Prostate gland (tissue), 2 donors: ENCODE measurements at regions not wholly inside any gene's neighbourhood (a gene's known extent, or its start where the extent isn't known, plus 50 kb on each side); places are given as distances from the start of the nearest gene placed in this dataset.

Experiments used
- POLR2A ChIP-seq: fragments of 450-650 bp; IDR thresholded peaks from one replicate; pipeline ENCODE4 v1.6.1; 2016; ENCODE audit warnings: antibody characterized with exemption, mild to moderate bottlenecking
- POLR2AphosphoS5 ChIP-seq: sonication (generic); formaldehyde crosslinking; IDR thresholded peaks from one replicate; pipeline ENCODE4 v1.6.1; 2017; ENCODE audit warnings: antibody characterized with exemption
- TF ChIP-seq, protein P1 (sequence below), 4 experiments: fragments of 200-600 bp in 2 of 4; fragments of 450-650 bp in 2 of 4; sonication (generic) in 2 of 4; IDR thresholded peaks; 1 replicate in 3 of 4; 2 replicates in 1 of 4; pipeline ENCODE4 v1.5.1; 2016 to 2019; ENCODE audit warnings: antibody characterized with exemption in 4 of 4, mild to moderate bottlenecking in 2 of 4, moderate library complexity in 2 of 4

DNA sequence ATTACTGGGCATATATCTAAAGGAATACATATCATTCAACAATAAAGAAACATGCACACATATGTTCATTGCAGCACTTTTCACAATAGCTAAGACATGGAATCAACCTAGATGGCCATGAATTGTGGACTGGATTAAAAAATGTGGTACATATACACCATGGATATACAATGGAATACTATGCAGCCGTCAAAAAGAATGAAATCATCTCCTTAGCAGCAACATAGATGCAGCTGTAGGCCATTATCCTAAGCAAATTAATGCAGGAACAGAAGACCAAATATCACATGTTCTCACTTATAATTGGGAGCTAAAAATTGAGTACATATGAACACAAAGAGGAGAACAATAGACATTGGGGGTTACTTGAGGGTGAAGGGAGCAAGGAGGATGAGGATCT is 175.6 kb downstream of the POLR1F start:
- TF ChIP-seq, protein P1, sequence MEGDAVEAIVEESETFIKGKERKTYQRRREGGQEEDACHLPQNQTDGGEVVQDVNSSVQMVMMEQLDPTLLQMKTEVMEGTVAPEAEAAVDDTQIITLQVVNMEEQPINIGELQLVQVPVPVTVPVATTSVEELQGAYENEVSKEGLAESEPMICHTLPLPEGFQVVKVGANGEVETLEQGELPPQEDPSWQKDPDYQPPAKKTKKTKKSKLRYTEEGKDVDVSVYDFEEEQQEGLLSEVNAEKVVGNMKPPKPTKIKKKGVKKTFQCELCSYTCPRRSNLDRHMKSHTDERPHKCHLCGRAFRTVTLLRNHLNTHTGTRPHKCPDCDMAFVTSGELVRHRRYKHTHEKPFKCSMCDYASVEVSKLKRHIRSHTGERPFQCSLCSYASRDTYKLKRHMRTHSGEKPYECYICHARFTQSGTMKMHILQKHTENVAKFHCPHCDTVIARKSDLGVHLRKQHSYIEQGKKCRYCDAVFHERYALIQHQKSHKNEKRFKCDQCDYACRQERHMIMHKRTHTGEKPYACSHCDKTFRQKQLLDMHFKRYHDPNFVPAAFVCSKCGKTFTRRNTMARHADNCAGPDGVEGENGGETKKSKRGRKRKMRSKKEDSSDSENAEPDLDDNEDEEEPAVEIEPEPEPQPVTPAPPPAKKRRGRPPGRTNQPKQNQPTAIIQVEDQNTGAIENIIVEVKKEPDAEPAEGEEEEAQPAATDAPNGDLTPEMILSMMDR (IDR thresholded peaks at IDR 0.05), result no peak
- TF ChIP-seq POLR2A (no peak), POLR2AphosphoS5 (no peak)
